HEK293 (cell line): ENCODE measurements at regions not wholly inside any gene's neighbourhood (a gene's known extent, or its start where the extent isn't known, plus 50 kb on each side); places are given as distances from the start of the nearest gene placed in this dataset.

Source experiments
- CTCF ChIA-PET: fragments of 350-600 bp; formaldehyde crosslinking; extraction: SDS; loops from one replicate; lab custom pipeline; 2021; ENCODE audit warnings: antibody characterized with exemption; lab: Yijun Ruan, JAX
- POLR2A ChIA-PET: fragments of 300-600 bp; formaldehyde crosslinking; extraction: SDS; loops from one replicate; lab custom pipeline; 2020; ENCODE audit warnings: antibody characterized with exemption, inconsistent platforms; lab: Yijun Ruan, JAX
- H3K27ac ChIP-seq: fragments of 200-500 bp; sonication (Bioruptor generic); 2 replicates; pipeline ENCODE4 v1.5.1; 2014; ENCODE audit warnings: low read depth, low read length, control low read depth, inconsistent platforms; ENCODE audit errors: extremely low read depth
- H3K36me3 ChIP-seq, 2 experiments: fragments of 200-500 bp in 1 of 2; sonication (Bioruptor generic) in 1 of 2; 1 replicate in 1 of 2; 2 replicates in 1 of 2; pipeline ENCODE4 v1.5.1; 2014 to 2017; ENCODE audit warnings: inconsistent platforms in 2 of 2, low read length in 2 of 2; ENCODE audit not compliant: control insufficient read depth in 2 of 2, insufficient read depth in 1 of 2
- H3K4me1 ChIP-seq: fragments of 200-500 bp; sonication (Bioruptor generic); 2 replicates; pipeline ENCODE4 v1.5.1; 2014; ENCODE audit warnings: mild to moderate bottlenecking, low read length, inconsistent platforms; ENCODE audit not compliant: control insufficient read depth, insufficient read depth
- H3K4me3 ChIP-seq: 2 replicates; pipeline ENCODE4 v1.5.1; 2011; ENCODE audit warnings: low read depth, mild to moderate bottlenecking, control low read depth, low read length, moderate library complexity
- H3K9me3 ChIP-seq: fragments of 200-500 bp; sonication (Bioruptor generic); 2 replicates; pipeline ENCODE4 v1.5.1; 2014; ENCODE audit warnings: low read depth, low read length, inconsistent platforms; ENCODE audit not compliant: control insufficient read depth, insufficient read depth
- ZEB2 ChIP-seq: fragments of 450-650 bp; formaldehyde crosslinking; IDR thresholded peaks from 2 replicates; pipeline ENCODE4 v1.5.1; 2016; ENCODE audit warnings: missing biosample characterization, missing genetic modification characterization
- ZNF121 ChIP-seq: fragments of 450-650 bp; formaldehyde crosslinking; IDR thresholded peaks from 2 replicates; pipeline ENCODE4 v1.5.1; 2016; ENCODE audit warnings: missing biosample characterization, missing genetic modification characterization
- ZNF157 ChIP-seq: fragments of 450-650 bp; formaldehyde crosslinking; IDR thresholded peaks from 2 replicates; pipeline ENCODE4 v1.5.1; 2016; ENCODE audit warnings: missing biosample characterization, missing genetic modification characterization
- ZNF239 ChIP-seq: fragments of 450-650 bp; formaldehyde crosslinking; IDR thresholded peaks from 2 replicates; pipeline ENCODE4 v1.5.1; 2016; ENCODE audit warnings: missing biosample characterization, missing genetic modification characterization
- ZNF292 ChIP-seq: fragments of 450-650 bp; formaldehyde crosslinking; IDR thresholded peaks from 2 replicates; pipeline ENCODE4 v1.5.1; 2016; ENCODE audit warnings: low read depth, missing biosample characterization, missing genetic modification characterization, borderline replicate concordance
- ZNF433 ChIP-seq: fragments of 450-650 bp; formaldehyde crosslinking; IDR thresholded peaks from 2 replicates; pipeline ENCODE4 v1.5.1; 2016; ENCODE audit warnings: missing biosample characterization, missing genetic modification characterization, low read depth
- ZNF677 ChIP-seq: fragments of 450-650 bp; IDR thresholded peaks from 2 replicates; pipeline ENCODE4 v1.5.0; 2018; ENCODE audit warnings: missing biosample characterization, mild to moderate bottlenecking, missing genetic modification characterization, moderate library complexity

- H3K4me3 ChIP-seq: no peak overlapping the region
- no peak for TF ChIP-seq ZNF677
- TF ChIP-seq ZNF157 (tag by site-specific recombination): no peak
- no peak for TF ChIP-seq ZEB2 (tag by site-specific recombination)
- no peak for TF ChIP-seq ZNF292
- no peak for TF ChIP-seq ZNF433 (tag by site-specific recombination)
- no peak for TF ChIP-seq ZNF121
- no peak for TF ChIP-seq ZNF239 (tag by site-specific recombination)
- no peak overlapping the region for H3K27ac ChIP-seq
- no peaks in the 10 kb centered on the region for H3K36me3 ChIP-seq
- no peaks in the 10 kb centered on the region for H3K9me3 ChIP-seq
- H3K4me1 ChIP-seq: peaks cover 2% of the 10 kb centered on the region; the same call in 1 of the 2 replicates
- ChIA-PET POLR2A (no interaction called here), CTCF (interaction anchor here (0.6 kb wide), 1 partner anchor 224 kb away, joined by 5 read pairs; no protein-coding TSS in a partner anchor)
Observed at GRCh38 chr13:38636761-38637160, 50.1 kb upstream of the FREM2 start.
